CD4-positive, alpha-beta T cell treated with Interleukin-21 for 1 hour (primary cell): ENCODE measurements at regions not wholly inside any gene's neighbourhood (a gene's known extent, or its start where the extent isn't known, plus 50 kb on each side); places are given as distances from the start of the nearest gene placed in this dataset.
"Not testable (repeated sequence)": the region's sequence is repeated elsewhere in the genome, so short reads cannot be mapped to it uniquely, and the experiment has no call there.

Experiments
- DNase-seq: peaks from one replicate; pipeline ENCODE4 v3.0.0-alpha.2; 2020

DNA sequence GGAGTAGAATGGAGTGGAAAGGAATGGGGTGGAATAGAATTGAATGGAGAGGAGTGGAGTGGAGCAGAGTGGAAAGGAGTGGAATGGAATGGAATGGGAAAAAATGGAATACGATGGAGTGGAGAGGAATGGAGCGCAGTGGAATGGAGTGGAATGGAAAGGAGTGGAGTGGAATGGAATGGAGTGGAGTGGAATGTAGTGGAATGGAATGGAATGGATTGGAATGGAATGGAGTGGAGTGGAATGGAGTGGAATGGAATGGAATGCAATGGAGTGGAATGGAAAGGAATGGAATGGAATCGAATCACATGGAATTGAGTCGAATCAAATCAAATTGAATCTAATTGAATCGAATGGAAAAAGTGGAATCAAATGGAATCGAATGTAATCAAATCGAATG, 1016.1 kb downstream of the CDY1 start:
- DNase-seq = no peak

DNA sequence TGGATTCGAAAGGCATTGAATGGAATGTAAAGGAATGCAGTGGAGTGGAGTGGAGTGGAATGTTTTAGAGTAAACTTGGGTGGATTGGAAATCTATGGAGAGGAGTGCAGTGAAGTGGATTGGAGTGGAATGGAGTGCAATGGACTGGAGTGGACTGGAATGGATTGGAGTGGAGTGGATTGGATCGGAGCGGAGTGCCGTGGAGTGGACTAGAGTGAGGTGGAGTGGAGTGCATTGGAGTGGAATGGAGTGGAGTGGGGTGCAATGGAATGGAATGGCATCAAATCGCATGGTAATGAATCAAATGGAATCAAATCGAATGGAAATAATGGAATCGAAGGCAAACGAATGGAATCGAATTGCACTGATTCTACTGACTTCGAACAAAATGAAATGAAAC, 1023.9 kb downstream of the CDY1 start:
- DNase-seq = not testable (repeated sequence)

DNA sequence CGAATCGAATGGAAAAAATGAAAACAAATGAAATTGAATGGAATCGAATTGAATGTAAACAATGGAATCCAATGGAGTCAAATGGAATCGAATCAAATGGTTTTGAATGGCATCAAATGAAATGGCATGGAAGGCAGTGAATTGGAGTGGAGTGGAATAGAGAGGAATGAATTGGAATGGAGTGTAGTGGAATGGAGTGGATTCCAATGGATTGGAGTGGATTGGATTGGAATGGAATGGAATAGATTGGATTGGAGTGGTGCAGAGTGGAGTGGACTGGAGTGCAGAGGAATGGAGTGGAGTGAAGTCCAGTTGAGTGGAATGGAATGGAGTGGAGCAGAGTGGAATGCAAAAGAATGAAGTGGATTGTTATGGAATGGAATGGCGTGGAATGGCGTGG, 1026.3 kb downstream of the CDY1 start:
- DNase-seq = not testable (repeated sequence)

DNA sequence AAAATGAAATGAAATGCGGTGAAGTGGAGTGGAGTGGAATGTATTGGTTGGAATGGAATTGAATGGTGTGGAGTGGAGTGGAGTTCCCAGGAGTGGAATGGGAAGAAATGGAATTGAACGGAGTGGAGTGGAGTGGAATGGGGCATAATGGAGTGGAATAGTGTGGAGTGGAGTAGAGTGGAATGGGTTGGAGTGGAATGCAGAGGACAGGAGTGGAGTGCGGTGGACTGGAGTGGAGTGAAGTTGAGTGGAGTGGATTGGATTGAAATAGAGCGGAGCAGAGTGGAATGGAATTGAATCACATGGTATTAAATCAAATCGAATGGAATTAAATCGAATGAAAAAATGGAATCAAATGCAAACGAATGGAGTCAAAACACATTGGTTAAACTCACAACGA, 1042.3 kb downstream of the CDY1 start:
- not testable (repeated sequence) for DNase-seq

DNA sequence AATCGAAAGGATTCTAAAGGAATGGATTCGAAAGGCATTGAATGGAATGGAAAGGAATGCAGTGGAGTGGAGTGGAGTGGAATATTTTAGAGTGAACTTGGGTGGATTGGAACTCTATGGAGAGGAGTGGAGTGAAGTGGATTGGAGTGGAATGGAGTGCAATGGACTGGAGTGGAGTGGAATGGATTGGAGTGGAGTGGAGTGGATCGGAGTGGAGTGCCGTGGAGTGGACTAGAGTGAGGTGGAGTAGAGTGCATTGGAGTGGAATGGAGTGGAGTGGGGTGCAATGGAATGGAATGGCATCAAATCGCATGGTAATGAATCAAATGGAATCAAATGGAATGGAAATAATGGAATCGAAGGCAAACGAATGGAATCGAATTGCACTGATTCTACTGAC, 1044.8 kb downstream of the CDY1 start:
- DNase-seq = not testable (repeated sequence)

DNA sequence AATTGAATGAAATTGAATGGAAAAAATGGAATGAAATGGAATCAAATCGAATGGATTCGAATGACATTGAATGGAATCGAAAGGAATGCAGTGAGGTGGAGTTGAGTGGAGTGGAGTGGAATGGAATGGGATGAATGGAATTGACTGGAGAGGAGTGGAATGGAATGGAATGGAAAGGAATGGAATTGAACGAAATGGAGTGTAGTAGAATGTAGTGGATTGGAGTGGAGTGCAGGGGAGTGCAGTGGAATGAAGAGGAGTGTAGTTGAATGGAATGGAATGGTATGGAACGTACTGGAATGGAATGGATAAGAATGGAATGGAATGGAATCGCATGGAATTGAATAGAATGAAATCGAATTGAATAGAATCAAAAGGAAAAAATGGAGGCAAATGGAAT, 1047.3 kb downstream of the CDY1 start:
- not testable (repeated sequence) for DNase-seq

DNA sequence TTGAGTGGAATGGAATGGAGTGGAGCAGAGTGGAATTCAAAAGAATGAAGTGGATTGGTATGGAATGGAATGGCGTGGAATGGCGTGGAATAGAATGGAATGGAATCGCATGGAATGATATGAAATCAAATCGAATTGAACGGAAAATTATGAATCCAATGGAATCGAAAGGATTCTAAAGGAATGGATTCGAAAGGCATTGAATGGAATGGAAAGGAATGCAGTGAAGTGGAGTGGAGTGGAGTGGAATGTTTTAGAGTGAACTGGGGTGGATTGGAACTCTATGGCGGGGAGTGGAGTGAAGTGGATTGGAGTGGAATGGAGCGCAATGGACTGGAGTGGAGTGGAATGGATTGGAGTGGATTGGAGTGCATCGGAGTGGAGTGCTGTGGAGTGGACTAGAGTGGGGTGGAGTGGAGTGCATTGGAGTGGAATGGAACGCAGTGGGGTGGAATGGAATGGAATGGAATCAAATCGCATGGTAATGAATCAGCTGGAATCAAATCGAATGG, 1048.5 kb downstream of the CDY1 start:
- DNase-seq = not testable (repeated sequence)

DNA sequence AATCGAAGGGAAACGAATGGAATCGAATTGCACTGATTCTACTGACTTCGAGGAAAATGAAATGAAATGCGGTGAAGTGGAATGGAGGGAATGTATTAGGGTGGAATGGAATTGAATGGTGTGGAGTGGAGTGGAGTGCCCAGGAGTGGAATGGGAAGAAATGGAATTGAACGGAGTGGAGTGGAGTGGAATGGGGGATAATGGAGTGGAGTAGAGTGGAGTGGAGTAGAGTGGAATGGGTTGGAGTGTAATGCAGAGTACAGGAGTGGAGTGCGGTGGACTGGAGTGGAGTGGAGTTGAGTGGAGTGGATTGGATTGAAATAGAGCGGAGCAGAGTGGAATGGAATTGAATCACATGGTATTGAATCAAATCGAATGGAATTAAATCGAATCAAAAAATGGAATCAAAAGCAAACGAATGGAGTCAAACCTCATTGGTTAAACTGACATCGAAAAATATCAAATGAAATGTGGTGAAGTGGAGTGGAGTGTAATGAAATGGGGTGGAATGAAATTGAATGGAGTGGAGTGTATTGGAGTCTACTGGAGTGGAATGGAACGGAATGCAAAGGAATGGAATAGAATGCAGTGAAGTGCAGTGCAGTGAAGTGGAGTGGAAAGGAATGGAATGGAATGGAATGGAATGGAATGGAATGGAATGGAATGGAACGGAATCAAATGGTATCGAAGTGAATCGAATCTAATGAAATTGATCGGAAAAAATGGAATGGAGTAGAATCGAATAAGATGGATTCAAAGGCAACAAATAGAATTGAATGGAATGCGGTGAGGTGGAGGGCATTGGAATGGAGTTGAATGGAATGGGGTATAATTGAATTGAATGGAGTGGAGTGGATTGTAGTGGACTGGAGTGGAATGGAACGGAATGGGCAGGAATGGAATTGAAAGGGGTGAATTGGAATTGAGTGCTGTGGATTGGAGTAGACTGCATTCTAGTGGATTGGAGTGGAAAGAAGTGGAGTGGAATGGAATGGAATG, 1049.3 kb downstream of the CDY1 start:
- DNase-seq = peak; percentile 15
